ENCODE measurements at regions not wholly inside any gene's neighbourhood (a gene's known extent, or its start where the extent isn't known, plus 50 kb on each side); places are given as distances from the start of the nearest gene placed in this dataset.

- WGBS (ENCODE audit: low lambda C conversion rate): 11% methylated on average over 6 of the region's 6 CpGs
- no peak overlapping the region for H3K27ac ChIP-seq (ENCODE audit: extremely low read length, insufficient read depth, low read length)
- no peak overlapping the region for H3K9ac ChIP-seq (ENCODE audit: insufficient read depth, low read depth, low read length)
- no peaks in the 10 kb centered on the region for H3K9me3 ChIP-seq (ENCODE audit: low read length)
- in situ Hi-C loops (cut with HindIII; ENCODE audit: extremely low pct_ligation_motif_present, low pct_unique_long_range_greater_than_20kb): loop anchor here (10.0 to 25.0 kb wide), 2 partner anchors 412 to 1264 kb away; no protein-coding TSS in a partner anchor
- no TSS peak for BruUV-seq (replicated peaks)
- ATAC-seq (no peak), DNase-seq (ENCODE audit: low spot score) (peak; percentile 18), FAIRE-seq (no peak)
- H3K36me3 ChIP-seq (replicated peaks in 1 of 2; ENCODE audit: control insufficient read depth in 1 of 2, insufficient read depth in 2 of 2, low read length in 2 of 2): no peaks in the 10 kb centered on the region
- TF ChIP-seq ZBTB39 (CRISPR knock-in tag; IDR thresholded peaks at IDR 0.05) (no peak), SKI (IDR thresholded peaks at IDR 0.05; ENCODE audit: partially characterized antibody) (no peak), JUND (CRISPR knock-in tag; IDR thresholded peaks at IDR 0.05) (no peak), PRDM10 (CRISPR knock-in tag; IDR thresholded peaks at IDR 0.05; ENCODE audit: low read depth) (no peak), ELK4 (CRISPR knock-in tag; IDR thresholded peaks at IDR 0.05; ENCODE audit: borderline replicate concordance) (no peak), CERS6 (CRISPR knock-in tag; IDR thresholded peaks at IDR 0.05) (no peak), RBFOX2 (IDR thresholded peaks at IDR 0.05; ENCODE audit: low read depth, low read length) (no peak), ZBTB25 (CRISPR knock-in tag; IDR thresholded peaks at IDR 0.05) (no peak)
- H4K20me1 ChIP-seq (ENCODE audit: insufficient read depth, low read length): no peaks in the 10 kb centered on the region
- H3K79me2 ChIP-seq (ENCODE audit: insufficient read depth, low read length): no peaks in the 10 kb centered on the region
- H3K4me3 ChIP-seq (replicated peaks in 1 of 3; ENCODE audit: insufficient read depth in 1 of 3, low read depth in 2 of 3, low read length in 3 of 3): no peak overlapping the region
- CTCF ChIA-PET (ENCODE audit: low intra/inter-chr PET ratio, low total read pairs): no interaction called here
- no peaks in the 10 kb centered on the region for H3K4me1 ChIP-seq (ENCODE audit: insufficient read depth, low read length)
- intact Hi-C loops (cut with micrococcal nuclease; ENCODE audit: unreplicated experiment): loop anchor here (2.0 to 5.0 kb wide), 4 partner anchors 399 to 1262 kb away; no protein-coding TSS in a partner anchor
- H3K4me2 ChIP-seq (ENCODE audit: low read depth, low read length): no peak overlapping the region
- POLR2A ChIA-PET: no interaction called here
- H2AFZ ChIP-seq (ENCODE audit: low read length): no peak overlapping the region
- H3K27me3 ChIP-seq (ENCODE audit: control insufficient read depth in 1 of 2, insufficient read depth in 2 of 2, low read length in 2 of 2): 0 out of 5 replicates have a peak, but pooled peaks cover 0 to 2% of the 10 kb centered on the region in 2 experiments
Observed at GRCh38 chr3:177776661-177777101, 579.4 kb upstream of the TBL1XR1 start.
